Stomach (tissue), 4 donors: ENCODE measurements at regions not wholly inside any gene's neighbourhood (a gene's known extent, or its start where the extent isn't known, plus 50 kb on each side); places are given as distances from the start of the nearest gene placed in this dataset.

Experiments
- CTCF ChIP-seq, 7 experiments: fragments of 450-650 bp in 4 of 7; fragments of 200-600 bp in 3 of 7; sonication (generic) in 3 of 7; IDR thresholded peaks; one replicate each; pipeline ENCODE4 v1.5.1; 2016 to 2019; ENCODE audit warnings: antibody characterized with exemption in 7 of 7, control low read depth in 2 of 7, mild to moderate bottlenecking in 1 of 7
- EP300 ChIP-seq: sonication (generic); formaldehyde crosslinking; IDR thresholded peaks from one replicate; pipeline ENCODE4 v1.6.1; 2017; ENCODE audit warnings: antibody characterized with exemption
- POLR2A ChIP-seq, 4 donors: fragments of 450-650 bp; IDR thresholded peaks; one replicate each; pipeline ENCODE4 v1.6.1; 2016; ENCODE audit warnings: antibody characterized with exemption in 4 of 4, control low read depth in 2 of 4, mild to moderate bottlenecking in 1 of 4, moderate library complexity in 1 of 4
- POLR2AphosphoS5 ChIP-seq, 3 donors: sonication (generic); formaldehyde crosslinking; IDR thresholded peaks; one replicate each; pipeline ENCODE4 v1.6.1; 2016; ENCODE audit warnings: antibody characterized with exemption in 3 of 3

- TF ChIP-seq EP300 (no peak), CTCF (IDR thresholded peaks at IDR 0.05) (no peak), POLR2AphosphoS5 (IDR thresholded peaks at IDR 0.05) (no peak), POLR2A (IDR thresholded peaks at IDR 0.05) (no peak)
These were observed 135.9 kb downstream of the RNASET2 start for GRCh38 chr6:166820483-166820882.
